Natural killer cell (primary cell): ENCODE measurements at regions not wholly inside any gene's neighbourhood (a gene's known extent, or its start where the extent isn't known, plus 50 kb on each side); places are given as distances from the start of the nearest gene placed in this dataset.

Experiments used
- ATAC-seq, 3 donors: fragments of 150-1000 bp in 2 of 3; fragments of 200-7000 bp in 1 of 3; cut with Tn5 transposase; 1 replicate in 1 of 3; 2 replicates in 2 of 3; pipeline ENCODE4 v1.10.0; 2021; ENCODE audit warnings: mild to moderate bottlenecking in 2 of 3, moderate library complexity in 2 of 3
- DNase-seq, 2 donors: peaks; one replicate each; pipeline versions ENCODE4 v3.0.0 to v3.0.0-alpha.2; 2013 to 2021; ENCODE audit warnings: mixed read lengths in 1 of 2
- H3K27ac ChIP-seq: one replicate; pipeline ENCODE4 v1.5.1; 2013; ENCODE audit warnings: mild to moderate bottlenecking, low read length
- H3K27me3 ChIP-seq: one replicate; pipeline ENCODE4 v1.6.1; 2013; ENCODE audit warnings: low read length; ENCODE audit not compliant: control insufficient read depth, insufficient read depth
- H3K36me3 ChIP-seq: one replicate; pipeline ENCODE4 v1.6.1; 2013; ENCODE audit warnings: low read length; ENCODE audit not compliant: control insufficient read depth, insufficient read depth
- H3K4me1 ChIP-seq: one replicate; pipeline ENCODE4 v1.6.1; 2013; ENCODE audit warnings: low read length; ENCODE audit not compliant: control insufficient read depth, insufficient read depth
- H3K4me3 ChIP-seq: one replicate; pipeline ENCODE4 v1.5.1; 2013; ENCODE audit warnings: low read length
- H3K9me3 ChIP-seq: one replicate; pipeline ENCODE4 v1.6.1; 2013; ENCODE audit warnings: low read length; ENCODE audit not compliant: control insufficient read depth, insufficient read depth
- H3K27ac Mint-ChIP-seq, 2 donors: one replicate each; pipeline ENCODE4 v1.8.0; 2022; ENCODE audit warnings: mild to moderate bottlenecking in 2 of 2, mixed read lengths in 2 of 2, moderate library complexity in 1 of 2
- H3K27me3 Mint-ChIP-seq, 2 donors: one replicate each; pipeline ENCODE4 v1.8.0; 2022; ENCODE audit warnings: low read depth in 2 of 2, mixed read lengths in 2 of 2
- H3K36me3 Mint-ChIP-seq: one replicate; pipeline ENCODE4 v1.8.0; 2022; ENCODE audit warnings: mixed read lengths
- H3K4me1 Mint-ChIP-seq, 2 donors: one replicate each; pipeline ENCODE4 v1.8.0; 2022; ENCODE audit warnings: mixed read lengths in 2 of 2
- H3K4me3 Mint-ChIP-seq: one replicate; pipeline ENCODE4 v1.8.0; 2022; ENCODE audit warnings: mild to moderate bottlenecking, moderate library complexity, mixed read lengths
- H3K9me3 Mint-ChIP-seq, 2 donors: one replicate each; pipeline ENCODE4 v1.8.0; 2022; ENCODE audit warnings: mixed read lengths in 2 of 2
- WGBS: methylation state at CpG from one replicate; pipeline ENCODE4 v1.1.7; 2013; ENCODE audit warnings: missing lambda C conversion rate; ENCODE audit not compliant: insufficient coverage; 5-methylcytosine and 5-hydroxymethylcytosine counted together
- intact Hi-C: fragments of 100-400 bp; cut with micrococcal nuclease; formaldehyde crosslinking; loops from one replicate; pipeline ENCODE4 v1.14.2; 2022
- TF ChIP-seq, protein P1 (sequence below): fragments of 200-600 bp; IDR thresholded peaks from one replicate; pipeline ENCODE4 v1.8.0; 2022; ENCODE audit warnings: antibody characterized with exemption

DNA sequence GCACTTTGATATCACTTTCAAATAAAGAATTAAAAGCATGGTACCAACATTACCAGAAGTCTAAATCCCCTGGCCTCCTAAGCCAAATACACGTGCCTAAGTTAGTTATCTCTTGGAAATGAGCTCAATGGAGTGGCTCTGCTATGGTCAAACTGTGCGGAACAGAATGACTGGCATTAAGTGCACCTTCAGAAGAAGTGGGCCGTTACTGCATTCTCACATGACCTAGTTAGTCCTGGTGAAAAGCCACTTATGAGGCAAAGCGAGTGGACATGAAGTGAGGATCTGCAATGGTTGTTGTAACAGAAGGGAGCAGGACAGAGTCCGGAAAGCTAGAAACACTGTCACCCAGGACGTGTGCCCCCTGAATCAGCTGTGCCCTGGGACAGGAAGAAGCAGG lies 633.1 kb downstream of the IRX1 start:
- WGBS, result 81% methylated on average over 6 of the region's 6 CpGs
- H3K9me3 ChIP-seq, result no peaks in the 10 kb centered on the region
- H3K4me1 ChIP-seq, result no peaks in the 10 kb centered on the region
- Mint-ChIP-seq H3K4me1 (peaks cover 0 to 4% of the 10 kb centered on the region in 2 donors), H3K9me3 (peaks cover under 1% of the 10 kb centered on the region in 2 donors), H3K4me3 (no peak overlapping the region), H3K27me3 (no peaks in the 10 kb centered on the region), H3K36me3 (no peaks in the 10 kb centered on the region), H3K27ac (no peak overlapping the region)
- DNase-seq, result no peak
- H3K27me3 ChIP-seq, result no peaks in the 10 kb centered on the region
- H3K27ac ChIP-seq, result no peak overlapping the region
- intact Hi-C loops, result no loop called here
- H3K4me3 ChIP-seq, result no peak overlapping the region
- H3K36me3 ChIP-seq, result no peaks in the 10 kb centered on the region
- no peak for ATAC-seq
- TF ChIP-seq, protein P1, sequence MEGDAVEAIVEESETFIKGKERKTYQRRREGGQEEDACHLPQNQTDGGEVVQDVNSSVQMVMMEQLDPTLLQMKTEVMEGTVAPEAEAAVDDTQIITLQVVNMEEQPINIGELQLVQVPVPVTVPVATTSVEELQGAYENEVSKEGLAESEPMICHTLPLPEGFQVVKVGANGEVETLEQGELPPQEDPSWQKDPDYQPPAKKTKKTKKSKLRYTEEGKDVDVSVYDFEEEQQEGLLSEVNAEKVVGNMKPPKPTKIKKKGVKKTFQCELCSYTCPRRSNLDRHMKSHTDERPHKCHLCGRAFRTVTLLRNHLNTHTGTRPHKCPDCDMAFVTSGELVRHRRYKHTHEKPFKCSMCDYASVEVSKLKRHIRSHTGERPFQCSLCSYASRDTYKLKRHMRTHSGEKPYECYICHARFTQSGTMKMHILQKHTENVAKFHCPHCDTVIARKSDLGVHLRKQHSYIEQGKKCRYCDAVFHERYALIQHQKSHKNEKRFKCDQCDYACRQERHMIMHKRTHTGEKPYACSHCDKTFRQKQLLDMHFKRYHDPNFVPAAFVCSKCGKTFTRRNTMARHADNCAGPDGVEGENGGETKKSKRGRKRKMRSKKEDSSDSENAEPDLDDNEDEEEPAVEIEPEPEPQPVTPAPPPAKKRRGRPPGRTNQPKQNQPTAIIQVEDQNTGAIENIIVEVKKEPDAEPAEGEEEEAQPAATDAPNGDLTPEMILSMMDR, result no peak

DNA sequence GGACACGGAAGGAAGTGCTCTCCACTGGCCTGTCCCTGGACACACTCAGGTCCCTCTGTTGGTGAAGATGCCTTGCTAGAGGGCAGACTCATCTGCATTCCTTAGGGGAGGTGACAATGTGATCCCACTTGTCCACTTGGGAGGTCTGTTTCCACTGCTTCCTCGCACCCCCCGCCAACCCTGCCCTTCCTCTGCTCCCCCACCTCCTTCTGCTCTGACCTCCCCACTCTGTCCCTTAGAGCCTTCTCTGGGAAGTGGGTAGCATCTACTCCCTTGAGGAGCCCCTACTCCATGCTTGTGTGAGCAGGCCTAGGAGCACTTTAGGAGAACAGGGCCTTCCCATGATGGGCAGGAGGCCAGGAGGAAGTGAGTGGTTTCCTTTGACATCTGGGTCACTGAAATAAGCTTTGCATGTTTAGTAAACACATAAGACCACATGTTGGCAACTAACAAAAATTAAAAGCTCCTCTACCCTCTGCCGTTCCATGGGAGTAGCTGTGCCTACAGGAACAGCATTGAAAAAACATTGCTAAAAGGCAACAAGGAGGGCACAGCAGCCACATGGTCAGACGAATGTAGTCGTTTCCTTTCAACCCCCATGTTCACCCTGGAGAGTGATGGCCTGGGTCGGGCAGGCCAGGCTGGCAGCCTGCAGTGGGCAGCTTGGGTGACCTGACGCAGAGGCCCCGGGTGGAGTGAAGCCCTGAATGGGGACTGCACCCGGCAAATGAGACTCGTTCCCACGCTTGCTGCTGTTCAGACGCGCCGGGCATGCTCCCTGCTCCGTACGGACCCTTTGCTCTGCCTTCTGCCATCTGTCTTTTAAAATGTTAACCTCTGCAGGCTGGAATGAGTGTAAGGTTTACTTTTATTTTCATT lies 634.0 kb downstream of the IRX1 start:
- no peak for DNase-seq
- Mint-ChIP-seq H3K27me3 (no peaks in the 10 kb centered on the region), H3K27ac (no peak overlapping the region), H3K9me3 (peaks cover 3 to 9% of the 10 kb centered on the region in 2 donors), H3K36me3 (peaks cover 8% of the 10 kb centered on the region), H3K4me1 (peaks cover 0 to 4% of the 10 kb centered on the region in 2 donors), H3K4me3 (no peak overlapping the region)
- ATAC-seq, result no peak
- Histone ChIP-seq H3K4me3 (no peak overlapping the region), H3K4me1 (no peaks in the 10 kb centered on the region), H3K27me3 (no peaks in the 10 kb centered on the region), H3K36me3 (no peaks in the 10 kb centered on the region), H3K27ac (no peak overlapping the region), H3K9me3 (no peaks in the 10 kb centered on the region)
- intact Hi-C loops, result no loop called here
- TF ChIP-seq, protein P1, result no peak
- WGBS, result 80% methylated on average over 17 of the region's 17 CpGs

DNA sequence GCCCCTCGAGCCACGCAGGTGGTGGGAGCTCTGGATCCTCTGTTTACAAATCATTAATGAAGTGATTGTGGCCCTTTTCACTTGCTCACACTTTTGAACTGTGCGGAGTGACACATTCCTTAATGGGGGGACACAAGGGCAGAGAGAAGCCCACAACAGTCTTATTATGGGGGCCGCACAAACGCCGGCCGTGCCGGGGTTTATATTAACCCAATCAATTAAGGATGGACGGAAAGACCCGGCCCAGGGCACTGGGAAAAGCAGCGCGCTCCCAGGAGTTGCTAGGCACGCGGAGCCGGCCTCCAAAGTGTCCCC lies 634.8 kb downstream of the IRX1 start:
- TF ChIP-seq, protein P1, result no peak
- no peak overlapping the region for H3K4me3 Mint-ChIP-seq
- ATAC-seq (no peak), DNase-seq (no peak)
- peaks cover 8% of the 10 kb centered on the region for H3K36me3 Mint-ChIP-seq
- no peaks in the 10 kb centered on the region for H3K36me3 ChIP-seq
- no peak overlapping the region for H3K4me3 ChIP-seq
- H3K27ac Mint-ChIP-seq, result no peak overlapping the region
- H3K4me1 ChIP-seq, result no peaks in the 10 kb centered on the region
- no peaks in the 10 kb centered on the region for H3K27me3 Mint-ChIP-seq
- H3K27me3 ChIP-seq, result no peaks in the 10 kb centered on the region
- intact Hi-C loops, result no loop called here
- peaks cover 4 to 11% of the 10 kb centered on the region in 2 donors for H3K9me3 Mint-ChIP-seq
- 90% methylated on average over 15 of the region's 15 CpGs for WGBS
- no peak overlapping the region for H3K27ac ChIP-seq
- H3K4me1 Mint-ChIP-seq, result peaks cover 0 to 4% of the 10 kb centered on the region in 2 donors
- no peaks in the 10 kb centered on the region for H3K9me3 ChIP-seq
